Pancreas (tissue), 10 donors: ENCODE measurements at regions not wholly inside any gene's neighbourhood (a gene's known extent, or its start where the extent isn't known, plus 50 kb on each side); places are given as distances from the start of the nearest gene placed in this dataset.

Source experiments
- ATAC-seq, 4 donors: fragments of 200-7000 bp; cut with Tn5 transposase; one replicate each; pipeline versions ENCODE4 v1.8.0 to v1.9.1; 2020; ENCODE audit warnings: mild to moderate bottlenecking in 4 of 4, moderate library complexity in 4 of 4
- DNase-seq, 6 donors: peaks; one replicate each; pipeline ENCODE4 v3.0.0-alpha.2; 2020
- FAIRE-seq: peaks from 2 replicates; lab custom pipeline; 2012; peaks lifted over from hg19 to GRCh38; lab: Jason Lieb, UNC
- H3K27ac ChIP-seq, 4 donors: fragments of 200-600 bp; sonication (generic); 1 replicate in 3 of 4; 2 replicates in 1 of 4; pipeline versions ENCODE4 v1.5.0 to v1.8.0; 2020
- H3K27me3 ChIP-seq, 4 donors: fragments of 200-600 bp; one replicate each; pipeline ENCODE4 v1.8.0; 2021
- H3K36me3 ChIP-seq, 3 donors: fragments of 200-600 bp; sonication (generic) in 1 of 3; one replicate each; pipeline versions ENCODE4 v1.5.0 to v1.8.0; 2020 to 2021
- H3K4me1 ChIP-seq, 3 donors: fragments of 200-600 bp; one replicate each; pipeline ENCODE4 v1.8.0; 2021
- H3K4me3 ChIP-seq, 4 donors: fragments of 200-600 bp; sonication (generic) in 2 of 4; one replicate each; pipeline versions ENCODE4 v1.5.0 to v1.8.0; 2020 to 2021
- H3K9me3 ChIP-seq, 4 donors: fragments of 200-600 bp; one replicate each; pipeline ENCODE4 v1.8.0; 2021
- CTCF ChIP-seq, 4 donors: fragments of 200-600 bp; sonication (generic) in 3 of 4; IDR thresholded peaks; one replicate each; pipeline versions ENCODE4 v1.5.0 to v1.8.0; 2021; ENCODE audit warnings: antibody characterized with exemption in 4 of 4
- WGBS, 2 donors: extraction: QIAGEN DNeasy Blood & Tissue Kit; methylation state at CpG; one replicate each; pipeline ENCODE4 v1.1.7; 2013; 5-methylcytosine and 5-hydroxymethylcytosine counted together
- intact Hi-C, 3 donors: fragments of 100-400 bp; cut with DNase I; formaldehyde crosslinking; loops; one replicate each; pipeline versions ENCODE4 v1.11.1 to v1.14.2; 2022
- donor health status: healthy with polysubstance abuse.
- donor health status: DM: no; HTN: no; CAD: no; lungs with moderate emphysema.
- donor health status: DM: no; HTN: no; CAD: no.
- donor health status: control.
- donor health status: control.
- donor health status: Bipolar disorder and iron deficiency.
- donor health status: DM: yes; HTN: yes; CAD: no.
- donor health status: DM: no; HTN: no; CAD: no.
- donor health status: DM: no; HTN: no; CAD: no.
- donor health status: DM: yes; HTN: yes; CAD: no.

GRCh38 chr2:48075631-48076030 lies 169.3 kb upstream of the FBXO11 start:
- H3K36me3 ChIP-seq: no peaks in the 10 kb centered on the region
- no peak overlapping the region for H3K4me3 ChIP-seq
- DNase-seq (no peak), ATAC-seq (no peak), FAIRE-seq (no peak)
- H3K27ac ChIP-seq: no peak overlapping the region
- H3K4me1 ChIP-seq: no peaks in the 10 kb centered on the region
- WGBS, 2 donors: 84 to 85% methylated on average over 2 of the region's 2 CpGs
- H3K27me3 ChIP-seq: no peaks in the 10 kb centered on the region
- no peak for TF ChIP-seq CTCF (IDR thresholded peaks at IDR 0.05)
- intact Hi-C loops: no loop called here
- H3K9me3 ChIP-seq: no peaks in the 10 kb centered on the region

GRCh38 chr2:48080534-48081316 lies 174.4 kb upstream of the FBXO11 start:
- peak in 2 of 4 donors; percentile 23 to 54 for ATAC-seq
- H3K4me1 ChIP-seq: no peaks in the 10 kb centered on the region
- no peak overlapping the region for H3K4me3 ChIP-seq
- no peak for DNase-seq
- no peaks in the 10 kb centered on the region for H3K9me3 ChIP-seq
- FAIRE-seq: no peak
- intact Hi-C loops: no loop called here
- no peak overlapping the region for H3K27ac ChIP-seq
- no peak for TF ChIP-seq CTCF (IDR thresholded peaks at IDR 0.05)
- H3K27me3 ChIP-seq: no peaks in the 10 kb centered on the region
- H3K36me3 ChIP-seq: no peaks in the 10 kb centered on the region
- 75 to 77% methylated on average over 6 of the region's 6 CpGs for WGBS, 2 donors

- intact Hi-C loops: no loop called here
- no peak for FAIRE-seq
- Histone ChIP-seq H3K4me3 (no peak overlapping the region), H3K36me3 (no peaks in the 10 kb centered on the region), H3K4me1 (no peaks in the 10 kb centered on the region), H3K9me3 (no peaks in the 10 kb centered on the region), H3K27me3 (no peaks in the 10 kb centered on the region), H3K27ac (no peak overlapping the region)
- no peak for DNase-seq
- TF ChIP-seq CTCF (IDR thresholded peaks at IDR 0.05): no peak
- WGBS, 2 donors: 75 to 77% methylated on average over 7 of the region's 7 CpGs
- ATAC-seq: no peak
Observed at GRCh38 chr2:48081317-48081628, 175.0 kb upstream of the FBXO11 start.

- Histone ChIP-seq H3K4me3 (no peak overlapping the region), H3K27me3 (no peaks in the 10 kb centered on the region), H3K27ac (no peak overlapping the region), H3K4me1 (no peaks in the 10 kb centered on the region), H3K36me3 (no peaks in the 10 kb centered on the region), H3K9me3 (no peaks in the 10 kb centered on the region)
- ATAC-seq (no peak), DNase-seq (no peak), FAIRE-seq (no peak)
- WGBS, 2 donors: 94 to 96% methylated on average over 1 of the region's 1 CpG
- intact Hi-C loops: no loop called here
- no peak for TF ChIP-seq CTCF (IDR thresholded peaks at IDR 0.05)
Observed at GRCh38 chr2:48085888-48086287, 179.6 kb upstream of the FBXO11 start.

GRCh38 chr2:48088994-48089393 lies 182.7 kb upstream of the FBXO11 start:
- FAIRE-seq (no peak), ATAC-seq (no peak), DNase-seq (no peak)
- Histone ChIP-seq H3K9me3 (no peaks in the 10 kb centered on the region), H3K4me3 (no peak overlapping the region), H3K27me3 (no peaks in the 10 kb centered on the region), H3K27ac (no peak overlapping the region), H3K36me3 (no peaks in the 10 kb centered on the region), H3K4me1 (no peaks in the 10 kb centered on the region)
- intact Hi-C loops: no loop called here
- no peak for TF ChIP-seq CTCF (IDR thresholded peaks at IDR 0.05)
- 72 to 81% methylated on average over 2 of the region's 2 CpGs for WGBS, 2 donors
